Stomach (tissue), 4 donors: ENCODE measurements at regions not wholly inside any gene's neighbourhood (a gene's known extent, or its start where the extent isn't known, plus 50 kb on each side); places are given as distances from the start of the nearest gene placed in this dataset.

Source experiments
- CTCF ChIP-seq, 7 experiments: fragments of 450-650 bp in 4 of 7; fragments of 200-600 bp in 3 of 7; sonication (generic) in 3 of 7; IDR thresholded peaks; one replicate each; pipeline ENCODE4 v1.5.1; 2016 to 2019; ENCODE audit warnings: antibody characterized with exemption in 7 of 7, control low read depth in 2 of 7, mild to moderate bottlenecking in 1 of 7
- EP300 ChIP-seq: sonication (generic); formaldehyde crosslinking; IDR thresholded peaks from one replicate; pipeline ENCODE4 v1.6.1; 2017; ENCODE audit warnings: antibody characterized with exemption
- POLR2A ChIP-seq, 4 donors: fragments of 450-650 bp; IDR thresholded peaks; one replicate each; pipeline ENCODE4 v1.6.1; 2016; ENCODE audit warnings: antibody characterized with exemption in 4 of 4, control low read depth in 2 of 4, mild to moderate bottlenecking in 1 of 4, moderate library complexity in 1 of 4
- POLR2AphosphoS5 ChIP-seq, 3 donors: sonication (generic); formaldehyde crosslinking; IDR thresholded peaks; one replicate each; pipeline ENCODE4 v1.6.1; 2016; ENCODE audit warnings: antibody characterized with exemption in 3 of 3

GRCh38 chr2:59925321-59925720 lies 628.1 kb downstream of the BCL11A start:
- no peak for TF ChIP-seq CTCF (IDR thresholded peaks at IDR 0.05)
- no peak for TF ChIP-seq POLR2A (IDR thresholded peaks at IDR 0.05)
- TF ChIP-seq POLR2AphosphoS5 (IDR thresholded peaks at IDR 0.05) = no peak
- no peak for TF ChIP-seq EP300
